Thyroid gland (tissue), 4 donors: ENCODE measurements at regions not wholly inside any gene's neighbourhood (a gene's known extent, or its start where the extent isn't known, plus 50 kb on each side); places are given as distances from the start of the nearest gene placed in this dataset.

Experiments used
- POLR2A ChIP-seq, 2 donors: fragments of 450-650 bp; IDR thresholded peaks; one replicate each; pipeline ENCODE4 v1.6.1; 2017; ENCODE audit warnings: antibody characterized with exemption in 2 of 2, mild to moderate bottlenecking in 2 of 2, moderate library complexity in 1 of 2
- TF ChIP-seq, protein P1 (sequence below), 6 experiments: fragments of 200-600 bp in 3 of 6; fragments of 450-650 bp in 3 of 6; sonication (generic) in 3 of 6; IDR thresholded peaks; one replicate each; pipeline ENCODE4 v1.5.1; 2016 to 2019; ENCODE audit warnings: antibody characterized with exemption in 6 of 6, mild to moderate bottlenecking in 2 of 6, inconsistent platforms in 1 of 6, moderate library complexity in 1 of 6

DNA sequence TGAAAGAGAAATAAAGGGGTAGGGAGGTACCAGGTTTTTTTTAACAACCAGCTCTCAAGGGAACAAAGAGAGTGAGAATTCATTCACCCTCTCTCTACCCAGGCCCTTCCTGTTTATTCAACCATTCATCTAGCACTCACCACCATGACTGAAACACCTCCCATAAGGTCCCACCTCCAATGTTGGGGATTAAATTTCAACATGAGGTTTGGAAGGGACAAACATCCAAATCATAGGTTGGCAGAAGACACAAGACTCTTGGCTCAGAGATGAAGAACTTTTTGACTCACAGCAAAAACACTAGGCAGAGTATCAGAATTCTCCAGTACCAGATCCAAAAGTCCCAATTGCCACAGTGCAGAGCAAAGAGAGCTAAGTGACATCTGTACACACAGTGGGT, 186.3 kb downstream of the EDN1 start:
- no peak for TF ChIP-seq POLR2A (IDR thresholded peaks at IDR 0.05)
- TF ChIP-seq, protein P1, sequence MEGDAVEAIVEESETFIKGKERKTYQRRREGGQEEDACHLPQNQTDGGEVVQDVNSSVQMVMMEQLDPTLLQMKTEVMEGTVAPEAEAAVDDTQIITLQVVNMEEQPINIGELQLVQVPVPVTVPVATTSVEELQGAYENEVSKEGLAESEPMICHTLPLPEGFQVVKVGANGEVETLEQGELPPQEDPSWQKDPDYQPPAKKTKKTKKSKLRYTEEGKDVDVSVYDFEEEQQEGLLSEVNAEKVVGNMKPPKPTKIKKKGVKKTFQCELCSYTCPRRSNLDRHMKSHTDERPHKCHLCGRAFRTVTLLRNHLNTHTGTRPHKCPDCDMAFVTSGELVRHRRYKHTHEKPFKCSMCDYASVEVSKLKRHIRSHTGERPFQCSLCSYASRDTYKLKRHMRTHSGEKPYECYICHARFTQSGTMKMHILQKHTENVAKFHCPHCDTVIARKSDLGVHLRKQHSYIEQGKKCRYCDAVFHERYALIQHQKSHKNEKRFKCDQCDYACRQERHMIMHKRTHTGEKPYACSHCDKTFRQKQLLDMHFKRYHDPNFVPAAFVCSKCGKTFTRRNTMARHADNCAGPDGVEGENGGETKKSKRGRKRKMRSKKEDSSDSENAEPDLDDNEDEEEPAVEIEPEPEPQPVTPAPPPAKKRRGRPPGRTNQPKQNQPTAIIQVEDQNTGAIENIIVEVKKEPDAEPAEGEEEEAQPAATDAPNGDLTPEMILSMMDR (IDR thresholded peaks at IDR 0.05) = no peak
